A549 (cell line): ENCODE measurements at regions not wholly inside any gene's neighbourhood (a gene's known extent, or its start where the extent isn't known, plus 50 kb on each side); places are given as distances from the start of the nearest gene placed in this dataset.

Source experiments
- ATAC-seq, 2 experiments: fragments of 200-7000 bp in 1 of 2; fragments of >200 bp in 1 of 2; cut with Nextera tagmentation in 1 of 2; cut with Tn5 transposase in 1 of 2; 3 replicates each; pipeline versions ENCODE4 v1.8.0 to v1.9.1; 2018 to 2020; ENCODE audit warnings: mild to moderate bottlenecking in 1 of 2, moderate library complexity in 1 of 2
- CTCF ChIA-PET: fragments of 300-600 bp; sonication (Branson Sonifier 250); formaldehyde crosslinking; extraction: SDS; loops from one replicate; lab custom pipeline; 2021; ENCODE audit warnings: antibody characterized with exemption, inconsistent platforms; lab: Yijun Ruan, JAX
- POLR2A ChIA-PET: fragments of 350-600 bp; formaldehyde crosslinking; extraction: SDS; loops from one replicate; lab custom pipeline; 2021; ENCODE audit warnings: antibody characterized with exemption, inconsistent platforms; lab: Yijun Ruan, JAX
- DNase-seq, 2 experiments: peaks; one replicate each; pipeline versions ENCODE4 v3.0.0 to v3.0.0-alpha.2; 2011 to 2016; ENCODE audit warnings: low read depth in 1 of 2, low spot score in 1 of 2
- FAIRE-seq: peaks from 2 replicates; lab custom pipeline; 2011; peaks lifted over from hg19 to GRCh38; lab: Jason Lieb, UNC
- H3K27ac ChIP-seq, 2 experiments: fragments of >200 bp; sonication (Bioruptor Twin); formaldehyde crosslinking; 3 replicates each; pipeline ENCODE4 v1.5.1; 2016 to 2017
- H3K4me1 ChIP-seq: fragments of >200 bp; sonication (Bioruptor Twin); formaldehyde crosslinking; 3 replicates; pipeline ENCODE4 v1.6.1; 2016
- H3K4me2 ChIP-seq: fragments of >200 bp; sonication (Bioruptor Twin); formaldehyde crosslinking; 3 replicates; pipeline ENCODE4 v1.6.1; 2016
- H3K4me3 ChIP-seq: fragments of >200 bp; sonication (Bioruptor Twin); formaldehyde crosslinking; 3 replicates; pipeline ENCODE4 v1.5.1; 2016
- H3K9me3 ChIP-seq: fragments of >200 bp; sonication (Bioruptor Twin); formaldehyde crosslinking; 3 replicates; pipeline ENCODE4 v1.6.1; 2016
- CBX8 ChIP-seq: fragments of 200-600 bp; sonication (generic); IDR thresholded peaks from 2 replicates; pipeline ENCODE4 v1.6.1; 2016
- CEBPB ChIP-seq, 2 experiments: fragments of >200 bp in 1 of 2; sonication (Bioruptor Twin) in 1 of 2; formaldehyde crosslinking in 1 of 2; IDR thresholded peaks; 2 replicates each; pipeline ENCODE4 v1.6.1; 2012 to 2016
- CHD2 ChIP-seq: fragments of 150-350 bp; IDR thresholded peaks from 2 replicates; pipeline ENCODE4 v1.6.1; 2014; ENCODE audit warnings: low read length; ENCODE audit not compliant: partially characterized antibody
- CHD4 ChIP-seq: fragments of 200-600 bp; sonication (generic); IDR thresholded peaks from 2 replicates; pipeline ENCODE4 v1.6.1; 2016; ENCODE audit warnings: antibody characterized with exemption, mild to moderate bottlenecking, borderline replicate concordance
- EHF ChIP-seq: fragments of 250-450 bp; sonication (Bioruptor Pico); IDR thresholded peaks from 2 replicates; pipeline ENCODE4 v1.5.0; 2020; ENCODE audit warnings: mild to moderate bottlenecking
- EHMT2 ChIP-seq: fragments of 200-600 bp; sonication (generic); IDR thresholded peaks from 2 replicates; pipeline ENCODE4 v1.6.1; 2016; ENCODE audit warnings: antibody characterized with exemption, low read depth, mild to moderate bottlenecking, moderate library complexity
- EP300 ChIP-seq, 2 experiments: fragments of >200 bp; sonication (Bioruptor Twin); formaldehyde crosslinking; IDR thresholded peaks; 2 replicates in 1 of 2; 3 replicates in 1 of 2; pipeline ENCODE4 v1.6.1; 2016 to 2017
- ESRRA ChIP-seq: fragments of 150-350 bp; IDR thresholded peaks from 2 replicates; pipeline ENCODE4 v1.6.1; 2014; ENCODE audit warnings: mild to moderate bottlenecking, low read length, borderline replicate concordance
- HOXB13 ChIP-seq: fragments of 250-450 bp; sonication (Bioruptor Pico); IDR thresholded peaks from 2 replicates; pipeline ENCODE4 v1.5.0; 2020; ENCODE audit warnings: low read depth, mild to moderate bottlenecking, moderate library complexity
- KDM1A ChIP-seq: fragments of 200-600 bp; sonication (generic); IDR thresholded peaks from 2 replicates; pipeline ENCODE4 v1.6.1; 2016; ENCODE audit warnings: low read depth, mild to moderate bottlenecking
- MYC ChIP-seq: IDR thresholded peaks from 2 replicates; pipeline ENCODE4 v1.6.1; 2012; ENCODE audit warnings: mild to moderate bottlenecking, inconsistent platforms, low read length, improper control_type of control experiment, borderline replicate concordance
- POLR2AphosphoS2 ChIP-seq: conservative IDR thresholded peaks from 2 replicates; pipeline ENCODE4 v1.6.1; 2012; ENCODE audit warnings: low read length, improper control_type of control experiment, inconsistent platforms
- RAD21 ChIP-seq, 2 experiments: fragments of >200 bp in 1 of 2; sonication (Bioruptor Twin) in 1 of 2; formaldehyde crosslinking in 1 of 2; IDR thresholded peaks in 1 of 2; conservative IDR thresholded peaks in 1 of 2; 2 replicates in 1 of 2; 3 replicates in 1 of 2; pipeline ENCODE4 v1.6.1; 2012 to 2018; ENCODE audit warnings: inconsistent platforms in 1 of 2
- RARB ChIP-seq: fragments of 250-450 bp; sonication (Bioruptor Pico); IDR thresholded peaks from 2 replicates; pipeline ENCODE4 v1.8.0; 2021; ENCODE audit warnings: mild to moderate bottlenecking, moderate library complexity
- RCOR1 ChIP-seq: fragments of 150-350 bp; IDR thresholded peaks from 2 replicates; pipeline ENCODE4 v1.6.1; 2014; ENCODE audit warnings: antibody characterized with exemption, low read length, low read depth
- RFX5 ChIP-seq: fragments of 450-650 bp; IDR thresholded peaks from 2 replicates; pipeline ENCODE4 v1.7.1; 2014; ENCODE audit warnings: antibody characterized with exemption, mild to moderate bottlenecking, moderate library complexity
- SMC3 ChIP-seq: fragments of >200 bp; sonication (Bioruptor Twin); formaldehyde crosslinking; IDR thresholded peaks from 3 replicates; pipeline ENCODE4 v1.6.1; 2018; ENCODE audit warnings: inconsistent platforms
- TP53 ChIP-seq: fragments of 250-450 bp; sonication (Bioruptor Pico); IDR thresholded peaks from 2 replicates; pipeline ENCODE4 v1.5.0; 2021; ENCODE audit warnings: mild to moderate bottlenecking, moderate library complexity
- ZC3H11A ChIP-seq: fragments of 450-650 bp; IDR thresholded peaks from 2 replicates; pipeline ENCODE4 v1.6.1; 2014; ENCODE audit warnings: antibody characterized with exemption, mild to moderate bottlenecking
- ZFP36 ChIP-seq: fragments of 450-650 bp; IDR thresholded peaks from 2 replicates; pipeline ENCODE4 v1.6.1; 2014; ENCODE audit warnings: borderline replicate concordance; ENCODE audit not compliant: partially characterized antibody
- ZNF302 ChIP-seq: fragments of 250-450 bp; sonication (Bioruptor Pico); IDR thresholded peaks from 2 replicates; pipeline ENCODE4 v1.9.0; 2021; ENCODE audit warnings: inconsistent platforms, mild to moderate bottlenecking, moderate library complexity
- ZSCAN20 ChIP-seq: fragments of 250-450 bp; sonication (Bioruptor Pico); IDR thresholded peaks from 2 replicates; pipeline ENCODE4 v1.8.0; 2022; ENCODE audit warnings: mild to moderate bottlenecking, moderate library complexity
- WGBS: methylation state at CpG from one replicate; pipeline ENCODE4 v1.1.6; 2017; ENCODE audit errors: missing lambda C conversion rate; 5-methylcytosine and 5-hydroxymethylcytosine counted together
- TF ChIP-seq, protein P1 (sequence below): fragments of 250-450 bp; sonication (Bioruptor Pico); IDR thresholded peaks from 2 replicates; pipeline ENCODE4 v1.5.0; 2020; ENCODE audit warnings: low read depth, mild to moderate bottlenecking, moderate library complexity
- TF ChIP-seq, protein P2 (sequence below): IDR thresholded peaks from 2 replicates; pipeline ENCODE4 v1.6.1; 2012; ENCODE audit warnings: low read depth, borderline replicate concordance
- TF ChIP-seq, protein P3 (sequence below): IDR thresholded peaks from 2 replicates; pipeline ENCODE4 v1.6.1; 2012
- TF ChIP-seq, protein P4 (sequence below): fragments of >200 bp; sonication (Bioruptor Twin); formaldehyde crosslinking; IDR thresholded peaks from 3 replicates; pipeline ENCODE4 v1.6.1; 2016
- TF ChIP-seq, protein P5 (sequence below): fragments of 450-650 bp; IDR thresholded peaks from 2 replicates; pipeline ENCODE4 v1.6.1; 2014; ENCODE audit warnings: antibody characterized with exemption
- TF ChIP-seq, protein P6 (sequence below): fragments of 150-350 bp; IDR thresholded peaks from 2 replicates; pipeline ENCODE4 v1.6.1; 2014; ENCODE audit warnings: low read depth, mild to moderate bottlenecking, low read length

DNA sequence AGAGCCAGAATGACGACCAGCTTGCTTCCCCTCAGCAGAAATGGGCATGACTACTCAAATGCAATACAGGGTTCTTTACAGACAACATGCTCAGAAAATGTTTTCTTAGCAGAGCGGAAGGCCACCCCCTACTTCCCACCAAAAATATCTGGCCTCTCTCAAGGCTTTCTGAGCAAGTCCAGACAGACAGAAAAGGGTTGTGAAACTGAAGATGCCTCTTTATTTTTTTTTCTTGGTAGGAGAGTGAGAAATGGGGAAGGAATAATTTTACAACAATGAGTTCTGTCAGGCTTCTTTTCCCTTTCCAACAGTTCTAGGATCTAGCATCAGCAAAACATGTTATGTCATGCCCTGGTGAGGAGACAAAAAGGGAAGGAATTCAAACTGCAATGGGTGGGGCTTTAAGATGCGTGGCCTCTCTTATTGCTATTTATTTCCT, 172.0 kb upstream of the CAMK1G start:
- 72% methylated on average over 3 of the region's 3 CpGs for WGBS
- TF ChIP-seq ZC3H11A (no peak), KDM1A (no peak), CHD4 (no peak), ZSCAN20 (no peak), ZFP36 (no peak), EHF (CRISPR knock-in tag) (no peak), RCOR1 (no peak), MYC (no peak), ZNF302 (CRISPR knock-in tag) (no peak)
- TF ChIP-seq, all 56 proteins: peak for 0
- Histone ChIP-seq H3K27ac (peak overlapping the region; percentile 60 to 79), H3K4me1 (peaks cover 48% of the 10 kb centered on the region), H3K4me2 (peak overlapping the region; percentile 42), H3K9me3 (no peaks in the 10 kb centered on the region), H3K4me3 (no peak overlapping the region)
- CTCF ChIA-PET = interaction anchor here (1.7 kb wide), 1 partner anchor 40 kb away, joined by 4 read pairs; no protein-coding TSS in a partner anchor
- no peak for FAIRE-seq
- no peak for DNase-seq
- POLR2A ChIA-PET = no interaction called here
- no peak for ATAC-seq

DNA sequence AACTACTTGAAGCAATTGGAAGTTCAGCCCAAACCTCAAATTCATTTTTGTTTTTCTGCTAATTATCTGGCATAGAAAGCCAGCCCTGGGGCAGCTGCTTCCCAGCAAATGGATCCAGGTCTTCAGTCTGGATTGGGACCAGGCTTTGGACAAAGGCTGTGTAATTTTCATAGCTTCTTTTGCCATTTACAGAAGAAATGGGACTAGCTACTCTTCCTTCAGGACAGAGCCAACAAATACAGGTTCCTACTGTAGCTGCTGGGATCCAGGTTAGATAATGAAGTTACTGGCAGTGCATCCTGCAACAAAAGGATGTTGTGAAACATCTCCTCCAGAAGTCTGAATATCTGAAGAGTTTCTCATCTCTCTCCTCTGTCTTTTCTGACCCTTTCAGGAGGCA, 171.5 kb upstream of the CAMK1G start:
- ATAC-seq = no peak
- peak overlapping the region; percentile 42 for H3K4me2 ChIP-seq
- CTCF ChIA-PET = interaction anchor here (1.4 kb wide), 1 partner anchor 10 kb away, joined by 3 read pairs; no protein-coding TSS in a partner anchor
- FAIRE-seq = no peak
- TF ChIP-seq SMC3 (no peak), CEBPB (IDR thresholded peaks at IDR 0.05) (peak in 1 of 2 experiments; percentile 40; a peak in 1 of 4 replicates)
- H3K4me1 ChIP-seq = peaks cover 48% of the 10 kb centered on the region
- POLR2A ChIA-PET = no interaction called here
- no peaks in the 10 kb centered on the region for H3K9me3 ChIP-seq
- H3K4me3 ChIP-seq = no peak overlapping the region
- no peak for DNase-seq
- peak overlapping the region; percentile 60 to 79 for H3K27ac ChIP-seq

DNA sequence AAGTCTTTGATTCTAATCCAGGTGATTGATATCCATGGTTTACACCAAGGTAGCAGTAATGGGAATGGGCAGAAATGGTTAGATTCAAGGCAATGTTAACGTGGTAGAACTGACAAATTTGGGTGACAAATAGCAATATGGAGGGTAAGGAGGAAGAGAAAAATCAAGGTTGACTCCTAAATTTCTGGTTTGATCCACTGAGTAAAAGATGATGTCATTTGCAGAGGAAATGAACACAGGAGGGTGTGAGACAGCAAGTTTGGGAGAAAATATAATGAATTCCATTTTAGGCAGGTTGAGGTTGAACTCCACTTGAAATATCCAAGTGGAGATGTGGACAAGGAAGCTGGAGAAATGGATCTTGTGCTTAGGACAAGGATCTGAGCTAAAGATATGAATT, 170.9 kb upstream of the CAMK1G start:
- CTCF ChIA-PET = interaction anchor here (1.4 kb wide), 1 partner anchor 10 kb away, joined by 3 read pairs; no protein-coding TSS in a partner anchor
- Histone ChIP-seq H3K27ac (peak overlapping the region; percentile 60 to 79; a peak in 4 of 6 replicates), H3K4me1 (peaks cover 48% of the 10 kb centered on the region), H3K4me2 (peak overlapping the region; percentile 42; the same call in 2 of the 3 replicates), H3K4me3 (no peak overlapping the region), H3K9me3 (no peaks in the 10 kb centered on the region)
- DNase-seq (no peak), ATAC-seq (no peak), FAIRE-seq (no peak)
- WGBS = 64% methylated on average over 1 of the region's 1 CpG
- POLR2A ChIA-PET = no interaction called here
- TF ChIP-seq RFX5 (no peak), EP300 (IDR thresholded peaks at IDR 0.05) (no peak), TP53 (no peak), RARB (CRISPR knock-in tag) (no peak), RAD21 (conservative IDR thresholded peaks at IDR 0.05 in 1 of 2, IDR thresholded peaks at IDR 0.05 in 1 of 2) (no peak), HOXB13 (CRISPR knock-in tag) (no peak), CHD2 (no peak), POLR2AphosphoS2 (no peak), ZFP36 (no peak), CBX8 (no peak), EHMT2 (no peak), ESRRA (no peak)
- TF ChIP-seq, protein P1, sequence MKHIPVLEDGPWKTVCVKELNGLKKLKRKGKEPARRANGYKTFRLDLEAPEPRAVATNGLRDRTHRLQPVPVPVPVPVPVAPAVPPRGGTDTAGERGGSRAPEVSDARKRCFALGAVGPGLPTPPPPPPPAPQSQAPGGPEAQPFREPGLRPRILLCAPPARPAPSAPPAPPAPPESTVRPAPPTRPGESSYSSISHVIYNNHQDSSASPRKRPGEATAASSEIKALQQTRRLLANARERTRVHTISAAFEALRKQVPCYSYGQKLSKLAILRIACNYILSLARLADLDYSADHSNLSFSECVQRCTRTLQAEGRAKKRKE (CRISPR knock-in tag) = no peak
- TF ChIP-seq, protein P2, sequence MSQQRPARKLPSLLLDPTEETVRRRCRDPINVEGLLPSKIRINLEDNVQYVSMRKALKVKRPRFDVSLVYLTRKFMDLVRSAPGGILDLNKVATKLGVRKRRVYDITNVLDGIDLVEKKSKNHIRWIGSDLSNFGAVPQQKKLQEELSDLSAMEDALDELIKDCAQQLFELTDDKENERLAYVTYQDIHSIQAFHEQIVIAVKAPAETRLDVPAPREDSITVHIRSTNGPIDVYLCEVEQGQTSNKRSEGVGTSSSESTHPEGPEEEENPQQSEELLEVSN = no peak
- TF ChIP-seq, protein P3, sequence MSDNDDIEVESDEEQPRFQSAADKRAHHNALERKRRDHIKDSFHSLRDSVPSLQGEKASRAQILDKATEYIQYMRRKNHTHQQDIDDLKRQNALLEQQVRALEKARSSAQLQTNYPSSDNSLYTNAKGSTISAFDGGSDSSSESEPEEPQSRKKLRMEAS = no peak
- TF ChIP-seq, protein P4, sequence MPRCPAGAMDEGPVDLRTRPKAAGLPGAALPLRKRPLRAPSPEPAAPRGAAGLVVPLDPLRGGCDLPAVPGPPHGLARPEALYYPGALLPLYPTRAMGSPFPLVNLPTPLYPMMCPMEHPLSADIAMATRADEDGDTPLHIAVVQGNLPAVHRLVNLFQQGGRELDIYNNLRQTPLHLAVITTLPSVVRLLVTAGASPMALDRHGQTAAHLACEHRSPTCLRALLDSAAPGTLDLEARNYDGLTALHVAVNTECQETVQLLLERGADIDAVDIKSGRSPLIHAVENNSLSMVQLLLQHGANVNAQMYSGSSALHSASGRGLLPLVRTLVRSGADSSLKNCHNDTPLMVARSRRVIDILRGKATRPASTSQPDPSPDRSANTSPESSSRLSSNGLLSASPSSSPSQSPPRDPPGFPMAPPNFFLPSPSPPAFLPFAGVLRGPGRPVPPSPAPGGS = no peak
- TF ChIP-seq, protein P5, sequence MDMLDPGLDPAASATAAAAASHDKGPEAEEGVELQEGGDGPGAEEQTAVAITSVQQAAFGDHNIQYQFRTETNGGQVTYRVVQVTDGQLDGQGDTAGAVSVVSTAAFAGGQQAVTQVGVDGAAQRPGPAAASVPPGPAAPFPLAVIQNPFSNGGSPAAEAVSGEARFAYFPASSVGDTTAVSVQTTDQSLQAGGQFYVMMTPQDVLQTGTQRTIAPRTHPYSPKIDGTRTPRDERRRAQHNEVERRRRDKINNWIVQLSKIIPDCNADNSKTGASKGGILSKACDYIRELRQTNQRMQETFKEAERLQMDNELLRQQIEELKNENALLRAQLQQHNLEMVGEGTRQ = no peak
- TF ChIP-seq, protein P6, sequence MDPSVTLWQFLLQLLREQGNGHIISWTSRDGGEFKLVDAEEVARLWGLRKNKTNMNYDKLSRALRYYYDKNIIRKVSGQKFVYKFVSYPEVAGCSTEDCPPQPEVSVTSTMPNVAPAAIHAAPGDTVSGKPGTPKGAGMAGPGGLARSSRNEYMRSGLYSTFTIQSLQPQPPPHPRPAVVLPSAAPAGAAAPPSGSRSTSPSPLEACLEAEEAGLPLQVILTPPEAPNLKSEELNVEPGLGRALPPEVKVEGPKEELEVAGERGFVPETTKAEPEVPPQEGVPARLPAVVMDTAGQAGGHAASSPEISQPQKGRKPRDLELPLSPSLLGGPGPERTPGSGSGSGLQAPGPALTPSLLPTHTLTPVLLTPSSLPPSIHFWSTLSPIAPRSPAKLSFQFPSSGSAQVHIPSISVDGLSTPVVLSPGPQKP = no peak
